ENCODE measurements at regions not wholly inside any gene's neighbourhood (a gene's known extent, or its start where the extent isn't known, plus 50 kb on each side); places are given as distances from the start of the nearest gene placed in this dataset.

- no peak for TF ChIP-seq CHD7 (IDR thresholded peaks at IDR 0.05; ENCODE audit: insufficient replicate concordance, low read length)
Measured at GRCh38 chr13:44181931-44182330, 191.7 kb upstream of the SERP2 start (continued).
